ENCODE measurements at regions not wholly inside any gene's neighbourhood (a gene's known extent, or its start where the extent isn't known, plus 50 kb on each side); places are given as distances from the start of the nearest gene placed in this dataset.

- in situ Hi-C loops (cut with MboI): no loop called here
- Histone ChIP-seq H3K27me3 (replicated peaks; ENCODE audit: insufficient read depth) (peaks cover 29% of the 10 kb centered on the region), H3K9me3 (ENCODE audit: low read depth) (no peaks in the 10 kb centered on the region), H4K20me1 (ENCODE audit: insufficient read depth) (no peaks in the 10 kb centered on the region), H3K4me3 (no peak overlapping the region), H3F3A (ENCODE audit: insufficient read depth) (peaks cover 1% of the 10 kb centered on the region; the same call in 1 of the 2 replicates), H3K36me3 (ENCODE audit: low read depth) (no peaks in the 10 kb centered on the region), H3K79me2 (ENCODE audit: insufficient read depth) (no peaks in the 10 kb centered on the region), H3K27ac (no peak overlapping the region), H3K9me2 (ENCODE audit: insufficient read depth) (no peaks in the 10 kb centered on the region), H2AFZ (no peak overlapping the region), H3K4me1 (ENCODE audit: insufficient read depth) (no peaks in the 10 kb centered on the region), H3K9ac (no peak overlapping the region), H3K4me2 (ENCODE audit: unreplicated experiment) (no peak overlapping the region)
- peak; percentile 14 for DNase-seq
- 11% methylated on average over 2 of the region's 2 CpGs for WGBS, 2 experiments (ENCODE audit: low coverage in 1 of 2, low lambda C conversion rate in 2 of 2, missing lambda C conversion rate in 2 of 2)
- TF ChIP-seq EZH2phosphoT487 (IDR thresholded peaks at IDR 0.05; ENCODE audit: insufficient read depth, low read depth): no peak
- TF ChIP-seq EZH2 (IDR thresholded peaks at IDR 0.05; ENCODE audit: insufficient read depth, poor library complexity, severe bottlenecking): no peak
Observed at GRCh38 chr12:127450826-127451225, 816.1 kb upstream of the TMEM132C start.

- Histone ChIP-seq H3K4me3 (peak overlapping the region; percentile 47; the same call in 1 of the 2 replicates), H3K27me3 (replicated peaks; ENCODE audit: insufficient read depth) (peaks cover 33% of the 10 kb centered on the region), H3K9me3 (ENCODE audit: low read depth) (no peaks in the 10 kb centered on the region), H3K79me2 (ENCODE audit: insufficient read depth) (no peaks in the 10 kb centered on the region), H2AFZ (peak overlapping the region; percentile 45; the same call in 1 of the 2 replicates), H4K20me1 (ENCODE audit: insufficient read depth) (no peaks in the 10 kb centered on the region), H3K9me2 (ENCODE audit: insufficient read depth) (no peaks in the 10 kb centered on the region), H3F3A (ENCODE audit: insufficient read depth) (no peaks in the 10 kb centered on the region), H3K36me3 (ENCODE audit: low read depth) (no peaks in the 10 kb centered on the region), H3K9ac (no peak overlapping the region), H3K4me2 (ENCODE audit: unreplicated experiment) (peak overlapping the region; percentile 57), H3K27ac (no peak overlapping the region), H3K4me1 (ENCODE audit: insufficient read depth) (no peaks in the 10 kb centered on the region)
- DNase-seq: peak; percentile 48
- WGBS, 2 experiments (ENCODE audit: low coverage in 1 of 2, low lambda C conversion rate in 2 of 2, missing lambda C conversion rate in 2 of 2): 4 to 6% methylated on average over 37 to 50 of the region's 85 CpGs
- in situ Hi-C loops (cut with MboI): no loop called here
- TF ChIP-seq EZH2phosphoT487 (IDR thresholded peaks at IDR 0.05; ENCODE audit: insufficient read depth, low read depth) (no peak), EZH2 (IDR thresholded peaks at IDR 0.05; ENCODE audit: insufficient read depth, poor library complexity, severe bottlenecking) (no peak)
Observed at GRCh38 chr12:127455347-127456265, 811.4 kb upstream of the TMEM132C start.

- H3K4me1 ChIP-seq (ENCODE audit: insufficient read depth): no peaks in the 10 kb centered on the region
- H3K9me3 ChIP-seq (ENCODE audit: low read depth): no peaks in the 10 kb centered on the region
- no peaks in the 10 kb centered on the region for H3K36me3 ChIP-seq (ENCODE audit: low read depth)
- H2AFZ ChIP-seq: no peak overlapping the region
- WGBS, 2 experiments (ENCODE audit: low coverage in 1 of 2, low lambda C conversion rate in 2 of 2, missing lambda C conversion rate in 2 of 2): 87 to 89% methylated on average over 5 of the region's 5 CpGs
- H3K79me2 ChIP-seq (ENCODE audit: insufficient read depth): no peaks in the 10 kb centered on the region
- in situ Hi-C loops (cut with MboI): no loop called here
- peaks cover 28% of the 10 kb centered on the region for H3K27me3 ChIP-seq (replicated peaks; ENCODE audit: insufficient read depth)
- no peaks in the 10 kb centered on the region for H3K9me2 ChIP-seq (ENCODE audit: insufficient read depth)
- H4K20me1 ChIP-seq (ENCODE audit: insufficient read depth): no peaks in the 10 kb centered on the region
- H3K4me2 ChIP-seq (ENCODE audit: unreplicated experiment): no peak overlapping the region
- DNase-seq: no peak
- H3F3A ChIP-seq (ENCODE audit: insufficient read depth): no peaks in the 10 kb centered on the region
- H3K9ac ChIP-seq: no peak overlapping the region
- no peak overlapping the region for H3K27ac ChIP-seq
- no peak for TF ChIP-seq EZH2phosphoT487 (IDR thresholded peaks at IDR 0.05; ENCODE audit: insufficient read depth, low read depth)
- no peak for TF ChIP-seq EZH2 (IDR thresholded peaks at IDR 0.05; ENCODE audit: insufficient read depth, poor library complexity, severe bottlenecking)
- no peak overlapping the region for H3K4me3 ChIP-seq
Observed at GRCh38 chr12:127457726-127458125, 809.2 kb upstream of the TMEM132C start.

DNA sequence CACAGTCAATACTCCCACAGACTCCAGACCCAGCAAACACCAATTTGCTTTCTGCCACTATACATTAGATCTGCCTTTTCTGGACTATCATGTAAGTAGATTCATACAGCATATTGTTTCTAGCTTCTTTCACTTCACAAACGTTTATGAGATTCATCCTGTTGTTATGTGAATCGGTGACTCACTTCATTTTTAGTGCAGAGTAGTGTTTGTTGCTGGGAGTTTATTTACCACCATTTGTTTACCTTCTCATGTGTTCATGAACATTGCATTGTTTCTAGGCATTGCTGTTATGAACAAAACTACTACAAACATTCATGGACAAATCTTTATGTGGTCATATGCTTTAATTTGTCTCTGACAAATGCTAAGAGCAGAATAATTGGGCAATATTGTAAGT lies 807.8 kb upstream of the TMEM132C start:
- DNase-seq: peak; percentile 34
- WGBS, 2 experiments (ENCODE audit: low coverage in 1 of 2, low lambda C conversion rate in 2 of 2, missing lambda C conversion rate in 2 of 2): 50 to 56% methylated on average over 2 of the region's 2 CpGs
- TF ChIP-seq EZH2phosphoT487 (IDR thresholded peaks at IDR 0.05; ENCODE audit: insufficient read depth, low read depth) (no peak), EZH2 (IDR thresholded peaks at IDR 0.05; ENCODE audit: insufficient read depth, poor library complexity, severe bottlenecking) (no peak)
- no peaks in the 10 kb centered on the region for H3F3A ChIP-seq (ENCODE audit: insufficient read depth)
- H2AFZ ChIP-seq: no peak overlapping the region
- H3K9ac ChIP-seq: no peak overlapping the region
- in situ Hi-C loops (cut with MboI): no loop called here
- H3K79me2 ChIP-seq (ENCODE audit: insufficient read depth): no peaks in the 10 kb centered on the region
- no peaks in the 10 kb centered on the region for H4K20me1 ChIP-seq (ENCODE audit: insufficient read depth)
- no peak overlapping the region for H3K4me2 ChIP-seq (ENCODE audit: unreplicated experiment)
- H3K4me1 ChIP-seq (ENCODE audit: insufficient read depth): no peaks in the 10 kb centered on the region
- no peaks in the 10 kb centered on the region for H3K9me3 ChIP-seq (ENCODE audit: low read depth)
- no peaks in the 10 kb centered on the region for H3K36me3 ChIP-seq (ENCODE audit: low read depth)
- H3K27me3 ChIP-seq (replicated peaks; ENCODE audit: insufficient read depth): peaks cover 17% of the 10 kb centered on the region
- no peak overlapping the region for H3K27ac ChIP-seq
- no peaks in the 10 kb centered on the region for H3K9me2 ChIP-seq (ENCODE audit: insufficient read depth)
- H3K4me3 ChIP-seq: no peak overlapping the region

Measured in GM23248 (cell line).